ENCODE measurements at regions not wholly inside any gene's neighbourhood (a gene's known extent, or its start where the extent isn't known, plus 50 kb on each side); places are given as distances from the start of the nearest gene placed in this dataset.

GRCh38 chr7:88456490-88456889, 149.8 kb upstream of the STEAP4 start:
- TF ChIP-seq CTCF (conservative IDR thresholded peaks at IDR 0.05), result no peak
- Histone ChIP-seq H2AK5ac (ENCODE audit: insufficient read length, low read length) (no peak overlapping the region), H3K18ac (ENCODE audit: insufficient read length, low read depth, low read length) (no peak overlapping the region), H3K4me1 (ENCODE audit: insufficient read depth, low read length) (no peaks in the 10 kb centered on the region), H4K91ac (ENCODE audit: insufficient read length, low read depth, low read length) (no peak overlapping the region), H3K23ac (ENCODE audit: insufficient read length, low read depth, low read length) (no peak overlapping the region), H3K79me1 (ENCODE audit: insufficient read depth, low read depth, low read length, poor library complexity, severe bottlenecking) (no peaks in the 10 kb centered on the region), H4K8ac (replicated peaks; ENCODE audit: insufficient read length, low read depth, low read length) (no peak overlapping the region), H2BK20ac (ENCODE audit: low read depth, low read length, poor library complexity, severe bottlenecking) (no peak overlapping the region), H3K4ac (ENCODE audit: low read depth, low read length) (no peak overlapping the region), H3K27me3 (ENCODE audit: insufficient read depth, low read length) (no peaks in the 10 kb centered on the region), H2BK15ac (ENCODE audit: low read depth, low read length) (no peak overlapping the region), H3K56ac (ENCODE audit: insufficient read length, low read depth, low read length) (no peak overlapping the region), H3K79me2 (ENCODE audit: insufficient read depth, low read length) (no peaks in the 10 kb centered on the region), H3K4me2 (ENCODE audit: insufficient read depth, insufficient read length, low read length) (no peak overlapping the region), H3T11ph (ENCODE audit: low read length) (no peak overlapping the region), H3K27ac (ENCODE audit: insufficient read length, low read depth, low read length) (no peak overlapping the region), H2BK12ac (ENCODE audit: insufficient read length, low read depth, low read length) (no peak overlapping the region), H2BK5ac (ENCODE audit: insufficient read length, low read length) (no peak overlapping the region), H3K14ac (ENCODE audit: insufficient read depth, low read length) (no peak overlapping the region), H2AFZ (ENCODE audit: low read length) (no peak overlapping the region), H4K20me1 (ENCODE audit: control insufficient read depth, insufficient read depth, insufficient read length) (no peaks in the 10 kb centered on the region), H4K5ac (ENCODE audit: insufficient read length, low read depth, low read length) (no peak overlapping the region), H3K9ac (ENCODE audit: extremely low read depth, insufficient read length, low read length) (no peak overlapping the region), H2BK120ac (ENCODE audit: low read depth, low read length, poor library complexity, severe bottlenecking) (no peak overlapping the region), H3K23me2 (ENCODE audit: insufficient read length, low read depth, low read length, poor library complexity, severe bottlenecking) (no peaks in the 10 kb centered on the region), H3K9me3 (ENCODE audit: control insufficient read depth, low read depth, low read length) (no peaks in the 10 kb centered on the region)
- Mint-ChIP-seq H3K4me3 (no peak overlapping the region), H3K27me3 (ENCODE audit: low read depth) (no peaks in the 10 kb centered on the region), H3K9me3 (no peaks in the 10 kb centered on the region), H3K27ac (no peak overlapping the region), H3K36me3 (ENCODE audit: insufficient read depth in 1 of 3, low read depth in 3 of 3) (no peaks in the 10 kb centered on the region), H3K4me1 (no peaks in the 10 kb centered on the region; a peak in 1 of 4 replicates)
- no CpG with 5 or more reads among the region's 1 CpG for WGBS (ENCODE audit: extremely low coverage, insufficient read length, low lambda C conversion rate)
- DNase-seq, result no peak
